Uterus (tissue), 3 donors: ENCODE measurements at regions not wholly inside any gene's neighbourhood (a gene's known extent, or its start where the extent isn't known, plus 50 kb on each side); places are given as distances from the start of the nearest gene placed in this dataset.

Experiments
- DNase-seq, 2 donors: peaks; one replicate each; pipeline ENCODE4 v3.0.0-alpha.2; 2019 to 2020
- H3K27ac ChIP-seq, 2 donors: fragments of 200-600 bp; sonication (generic); 1 replicate in 1 of 2; 2 replicates in 1 of 2; pipeline ENCODE4 v1.5.1; 2016 to 2018
- H3K27me3 ChIP-seq, 2 donors: fragments of 200-600 bp; sonication (generic); one replicate each; pipeline ENCODE4 v1.5.1; 2018 to 2019; ENCODE audit warnings: control low read depth in 1 of 2
- H3K36me3 ChIP-seq, 2 donors: fragments of 200-600 bp; sonication (generic); one replicate each; pipeline ENCODE4 v1.5.1; 2019; ENCODE audit warnings: control low read depth in 1 of 2
- H3K4me1 ChIP-seq, 2 donors: fragments of 200-600 bp; sonication (generic); one replicate each; pipeline ENCODE4 v1.5.1; 2018 to 2019; ENCODE audit warnings: control low read depth in 1 of 2
- H3K4me3 ChIP-seq, 2 donors: fragments of 200-600 bp; sonication (generic); 1 replicate in 1 of 2; 2 replicates in 1 of 2; pipeline ENCODE4 v1.5.1; 2018 to 2019; ENCODE audit warnings: mild to moderate bottlenecking in 1 of 2
- H3K9me3 ChIP-seq, 2 donors: fragments of 200-600 bp; sonication (generic); one replicate each; pipeline ENCODE4 v1.5.1; 2019; ENCODE audit warnings: control low read depth in 1 of 2
- POLR2A ChIP-seq, 2 donors: fragments of 450-650 bp; IDR thresholded peaks; one replicate each; pipeline ENCODE4 v1.6.1; 2016; ENCODE audit warnings: antibody characterized with exemption in 2 of 2, mild to moderate bottlenecking in 1 of 2, moderate library complexity in 1 of 2
- intact Hi-C: fragments of 100-400 bp; cut with DNase I; formaldehyde crosslinking; loops from one replicate; pipeline ENCODE4 v1.15.1; 2023; ENCODE audit warnings: low total_unique reads
- TF ChIP-seq, protein P1 (sequence below), 4 experiments: fragments of 200-600 bp in 2 of 4; fragments of 450-650 bp in 2 of 4; sonication (generic) in 2 of 4; IDR thresholded peaks; one replicate each; pipeline ENCODE4 v1.5.1; 2016 to 2019; ENCODE audit warnings: antibody characterized with exemption in 4 of 4, mild to moderate bottlenecking in 2 of 4, moderate library complexity in 1 of 4
- donor health status: DM: yes; HTN: yes; CAD: no.

DNA sequence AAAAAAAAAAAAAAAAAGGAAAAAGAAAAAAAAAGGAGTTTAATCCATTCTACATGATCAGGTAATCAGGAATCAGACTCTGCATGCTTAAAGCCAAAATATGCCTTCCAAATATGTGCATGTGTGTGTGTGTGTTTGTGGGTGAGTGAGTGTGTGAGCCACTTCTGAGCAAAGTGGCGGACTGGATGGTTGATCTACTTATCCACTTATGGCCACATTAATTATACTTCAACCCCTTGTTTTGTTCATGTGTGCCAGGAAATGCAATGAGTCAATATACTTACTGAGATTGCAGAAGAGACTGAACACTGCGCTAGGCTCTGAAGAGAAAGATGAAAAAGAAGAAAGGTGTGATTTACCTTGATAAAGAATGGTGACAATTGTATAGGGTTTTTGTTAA lies 586.5 kb upstream of the NXPH2 start:
- TF ChIP-seq, protein P1, sequence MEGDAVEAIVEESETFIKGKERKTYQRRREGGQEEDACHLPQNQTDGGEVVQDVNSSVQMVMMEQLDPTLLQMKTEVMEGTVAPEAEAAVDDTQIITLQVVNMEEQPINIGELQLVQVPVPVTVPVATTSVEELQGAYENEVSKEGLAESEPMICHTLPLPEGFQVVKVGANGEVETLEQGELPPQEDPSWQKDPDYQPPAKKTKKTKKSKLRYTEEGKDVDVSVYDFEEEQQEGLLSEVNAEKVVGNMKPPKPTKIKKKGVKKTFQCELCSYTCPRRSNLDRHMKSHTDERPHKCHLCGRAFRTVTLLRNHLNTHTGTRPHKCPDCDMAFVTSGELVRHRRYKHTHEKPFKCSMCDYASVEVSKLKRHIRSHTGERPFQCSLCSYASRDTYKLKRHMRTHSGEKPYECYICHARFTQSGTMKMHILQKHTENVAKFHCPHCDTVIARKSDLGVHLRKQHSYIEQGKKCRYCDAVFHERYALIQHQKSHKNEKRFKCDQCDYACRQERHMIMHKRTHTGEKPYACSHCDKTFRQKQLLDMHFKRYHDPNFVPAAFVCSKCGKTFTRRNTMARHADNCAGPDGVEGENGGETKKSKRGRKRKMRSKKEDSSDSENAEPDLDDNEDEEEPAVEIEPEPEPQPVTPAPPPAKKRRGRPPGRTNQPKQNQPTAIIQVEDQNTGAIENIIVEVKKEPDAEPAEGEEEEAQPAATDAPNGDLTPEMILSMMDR (IDR thresholded peaks at IDR 0.05) = no peak
- TF ChIP-seq POLR2A (IDR thresholded peaks at IDR 0.05) = no peak
- H3K4me1 ChIP-seq = no peaks in the 10 kb centered on the region
- DNase-seq = no peak
- no peaks in the 10 kb centered on the region for H3K27me3 ChIP-seq
- H3K36me3 ChIP-seq = no peaks in the 10 kb centered on the region
- H3K4me3 ChIP-seq = no peak overlapping the region
- intact Hi-C loops = no loop called here
- H3K9me3 ChIP-seq = no peaks in the 10 kb centered on the region
- no peak overlapping the region for H3K27ac ChIP-seq

DNA sequence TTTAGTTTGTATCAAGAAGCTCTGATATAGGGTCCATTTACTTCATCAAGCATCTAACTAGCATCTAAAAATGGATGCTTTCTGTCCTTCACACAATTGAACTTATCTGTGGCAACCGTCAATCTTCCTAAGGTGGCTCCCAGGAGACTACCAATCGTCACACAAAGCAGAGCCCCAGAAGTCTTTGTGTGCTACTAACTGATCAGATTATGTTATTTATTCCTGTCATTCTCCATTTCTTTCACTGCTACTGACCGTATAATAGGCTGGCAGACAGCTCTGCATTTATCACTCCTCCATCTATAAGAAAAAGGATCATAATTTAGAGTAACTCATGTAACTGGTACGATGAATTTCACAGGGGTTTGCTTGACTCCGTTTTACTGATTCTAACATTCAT lies 585.0 kb upstream of the NXPH2 start:
- Histone ChIP-seq H3K4me1 (no peaks in the 10 kb centered on the region), H3K4me3 (no peak overlapping the region), H3K27me3 (no peaks in the 10 kb centered on the region), H3K27ac (no peak overlapping the region), H3K9me3 (no peaks in the 10 kb centered on the region), H3K36me3 (no peaks in the 10 kb centered on the region)
- DNase-seq = no peak
- TF ChIP-seq, protein P1 (IDR thresholded peaks at IDR 0.05) = no peak
- TF ChIP-seq POLR2A (IDR thresholded peaks at IDR 0.05) = no peak
- intact Hi-C loops = no loop called here

DNA sequence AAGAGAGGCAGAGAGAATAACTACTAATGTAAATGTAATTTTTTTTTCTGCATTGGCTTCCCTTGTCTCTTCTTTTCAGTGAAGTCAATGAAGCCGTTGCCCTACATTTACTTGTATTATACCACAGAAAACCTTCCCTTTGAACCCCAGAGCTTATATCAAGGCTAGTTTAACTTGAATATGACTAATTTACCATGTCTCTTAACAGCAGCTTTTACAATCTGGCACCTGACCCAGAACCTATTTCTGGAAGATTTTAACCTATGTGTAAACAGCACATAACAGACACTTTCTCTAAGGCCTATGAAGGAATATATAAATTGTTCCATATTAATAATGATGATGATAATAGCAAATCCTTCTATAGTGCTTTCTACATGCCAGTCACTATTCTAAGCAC lies 580.5 kb upstream of the NXPH2 start:
- H3K27ac ChIP-seq = no peak overlapping the region
- H3K27me3 ChIP-seq = no peaks in the 10 kb centered on the region
- intact Hi-C loops = no loop called here
- no peaks in the 10 kb centered on the region for H3K36me3 ChIP-seq
- H3K4me3 ChIP-seq = no peak overlapping the region
- TF ChIP-seq, protein P1 (IDR thresholded peaks at IDR 0.05) = no peak
- no peak for TF ChIP-seq POLR2A (IDR thresholded peaks at IDR 0.05)
- no peak for DNase-seq
- H3K9me3 ChIP-seq = no peaks in the 10 kb centered on the region
- no peaks in the 10 kb centered on the region for H3K4me1 ChIP-seq

DNA sequence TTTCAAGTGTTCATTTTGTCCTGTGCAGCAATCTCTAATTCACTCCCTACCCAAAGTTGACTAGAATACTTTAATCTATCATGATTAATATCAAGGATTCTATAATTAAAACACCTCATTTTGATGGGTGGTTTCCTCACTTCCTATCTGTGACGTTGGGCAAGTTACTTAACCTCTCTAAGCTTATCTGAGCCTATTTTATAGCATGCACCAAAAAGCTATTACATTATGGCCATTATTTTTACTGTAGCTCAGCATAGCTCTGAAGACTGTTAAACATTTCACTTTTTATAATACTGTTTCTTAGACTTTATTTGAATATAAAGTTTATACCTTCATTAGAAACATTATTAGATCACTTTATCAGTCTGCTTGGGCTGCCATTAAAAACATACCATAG lies 579.6 kb upstream of the NXPH2 start:
- H3K4me1 ChIP-seq = no peaks in the 10 kb centered on the region
- H3K4me3 ChIP-seq = no peak overlapping the region
- DNase-seq = no peak
- no peaks in the 10 kb centered on the region for H3K9me3 ChIP-seq
- TF ChIP-seq, protein P1 (IDR thresholded peaks at IDR 0.05) = no peak
- no peak for TF ChIP-seq POLR2A (IDR thresholded peaks at IDR 0.05)
- H3K27ac ChIP-seq = no peak overlapping the region
- intact Hi-C loops = no loop called here
- H3K27me3 ChIP-seq = no peaks in the 10 kb centered on the region
- H3K36me3 ChIP-seq = no peaks in the 10 kb centered on the region

DNA sequence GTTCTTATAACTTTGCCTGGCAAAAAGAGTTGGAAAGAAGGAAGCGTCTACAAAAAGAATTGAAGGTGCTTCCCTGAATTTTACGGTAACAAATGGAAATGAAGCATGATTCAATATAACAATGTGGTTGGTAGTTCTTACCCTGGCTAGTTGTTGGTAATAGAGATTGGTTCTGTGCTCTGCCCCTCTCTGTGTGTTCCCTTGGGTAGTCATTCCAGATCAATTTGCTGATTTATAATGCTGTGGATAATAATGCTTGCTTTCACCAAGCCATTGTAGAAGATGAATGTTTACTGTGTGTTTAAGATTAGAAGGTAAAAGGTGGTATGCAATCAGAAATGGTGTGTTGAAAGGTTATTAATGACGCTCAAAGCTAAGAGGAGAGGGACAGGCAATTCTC lies 577.8 kb upstream of the NXPH2 start:
- no peaks in the 10 kb centered on the region for H3K36me3 ChIP-seq
- no peak for TF ChIP-seq POLR2A (IDR thresholded peaks at IDR 0.05)
- TF ChIP-seq, protein P1 (IDR thresholded peaks at IDR 0.05) = no peak
- no peaks in the 10 kb centered on the region for H3K9me3 ChIP-seq
- H3K27me3 ChIP-seq = no peaks in the 10 kb centered on the region
- intact Hi-C loops = no loop called here
- DNase-seq = no peak
- H3K27ac ChIP-seq = no peak overlapping the region
- H3K4me3 ChIP-seq = no peak overlapping the region
- H3K4me1 ChIP-seq = no peaks in the 10 kb centered on the region
